GM23248 (cell line): ENCODE measurements at regions not wholly inside any gene's neighbourhood (a gene's known extent, or its start where the extent isn't known, plus 50 kb on each side); places are given as distances from the start of the nearest gene placed in this dataset.

ENCODE experiments used
- EZH2 ChIP-seq: fragments of 200-600 bp; sonication (generic); IDR thresholded peaks from 2 replicates; pipeline ENCODE4 v1.6.1; 2018; ENCODE audit warnings: antibody characterized with exemption, mild to moderate bottlenecking; ENCODE audit not compliant: insufficient read depth, poor library complexity, severe bottlenecking
- EZH2phosphoT487 ChIP-seq: fragments of 200-600 bp; sonication (generic); IDR thresholded peaks from 2 replicates; pipeline ENCODE4 v1.6.1; 2018; ENCODE audit warnings: antibody characterized with exemption, moderate library complexity, mild to moderate bottlenecking, low read depth; ENCODE audit not compliant: insufficient read depth

DNA sequence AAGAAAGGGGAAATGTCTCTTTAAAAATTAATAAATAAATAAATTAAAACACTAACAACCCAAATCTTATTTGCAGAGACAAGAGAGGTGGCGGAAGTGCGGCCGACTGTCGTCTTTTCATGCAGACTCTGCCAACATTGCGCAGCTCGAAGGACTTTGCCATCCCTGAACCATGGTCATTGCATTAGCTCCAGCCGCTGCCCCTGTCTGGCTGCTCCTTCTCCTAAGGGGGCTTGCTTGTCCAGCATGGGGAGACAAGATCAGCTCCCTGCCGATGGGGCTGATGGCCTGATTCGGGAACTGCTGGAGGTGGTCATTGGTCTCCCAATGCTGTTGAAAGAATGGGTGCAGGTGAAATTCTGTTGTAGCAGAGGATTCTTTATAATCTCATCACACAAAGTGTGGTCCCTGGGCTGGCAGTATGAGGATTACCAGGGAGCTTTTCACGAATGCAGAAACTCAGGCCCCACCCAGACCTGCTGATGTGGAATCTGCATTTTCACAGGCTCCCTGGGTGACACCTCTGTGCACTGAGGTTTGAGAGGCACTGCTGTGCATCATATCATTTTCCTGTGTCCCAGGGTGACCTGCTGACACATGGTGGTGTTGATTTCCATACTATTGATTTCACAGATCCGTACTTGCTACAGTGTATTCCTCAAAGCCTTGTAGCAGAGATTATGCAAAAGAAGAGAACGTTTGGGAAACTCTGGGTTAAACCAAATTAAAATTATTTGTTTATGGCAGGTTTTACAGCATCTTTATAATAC, 172.4 kb upstream of the ZMIZ1 start:
- TF ChIP-seq EZH2 (no peak), EZH2phosphoT487 (no peak)
